ENCODE measurements at regions not wholly inside any gene's neighbourhood (a gene's known extent, or its start where the extent isn't known, plus 50 kb on each side); places are given as distances from the start of the nearest gene placed in this dataset.

DNA sequence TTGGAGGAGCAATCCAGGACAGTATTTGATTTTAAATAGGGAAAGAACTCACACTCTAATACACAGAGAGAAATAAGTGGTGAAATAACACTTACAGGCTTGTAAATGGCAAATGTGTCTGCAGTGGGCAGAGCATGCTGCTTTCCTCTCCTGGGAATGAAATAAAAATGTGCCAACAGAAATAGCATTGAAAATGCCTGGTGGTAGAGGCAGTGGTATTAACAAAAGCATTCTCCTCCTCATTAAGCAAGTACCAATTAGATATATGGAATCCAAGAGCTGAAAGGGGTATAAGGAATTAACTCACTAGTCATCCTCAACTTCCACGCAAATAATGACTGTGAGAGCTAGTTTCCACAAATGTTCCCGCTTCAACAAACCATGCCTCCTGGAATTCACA, 364.1 kb upstream of the KCNMB2 start:
- TF ChIP-seq, protein P1, sequence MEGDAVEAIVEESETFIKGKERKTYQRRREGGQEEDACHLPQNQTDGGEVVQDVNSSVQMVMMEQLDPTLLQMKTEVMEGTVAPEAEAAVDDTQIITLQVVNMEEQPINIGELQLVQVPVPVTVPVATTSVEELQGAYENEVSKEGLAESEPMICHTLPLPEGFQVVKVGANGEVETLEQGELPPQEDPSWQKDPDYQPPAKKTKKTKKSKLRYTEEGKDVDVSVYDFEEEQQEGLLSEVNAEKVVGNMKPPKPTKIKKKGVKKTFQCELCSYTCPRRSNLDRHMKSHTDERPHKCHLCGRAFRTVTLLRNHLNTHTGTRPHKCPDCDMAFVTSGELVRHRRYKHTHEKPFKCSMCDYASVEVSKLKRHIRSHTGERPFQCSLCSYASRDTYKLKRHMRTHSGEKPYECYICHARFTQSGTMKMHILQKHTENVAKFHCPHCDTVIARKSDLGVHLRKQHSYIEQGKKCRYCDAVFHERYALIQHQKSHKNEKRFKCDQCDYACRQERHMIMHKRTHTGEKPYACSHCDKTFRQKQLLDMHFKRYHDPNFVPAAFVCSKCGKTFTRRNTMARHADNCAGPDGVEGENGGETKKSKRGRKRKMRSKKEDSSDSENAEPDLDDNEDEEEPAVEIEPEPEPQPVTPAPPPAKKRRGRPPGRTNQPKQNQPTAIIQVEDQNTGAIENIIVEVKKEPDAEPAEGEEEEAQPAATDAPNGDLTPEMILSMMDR (IDR thresholded peaks at IDR 0.05; ENCODE audit: low read depth, low read length) = no peak
- TF ChIP-seq MYC (IDR thresholded peaks at IDR 0.05; ENCODE audit: low read depth, low read length) = no peak
- no peak for TF ChIP-seq POLR2A (IDR thresholded peaks at IDR 0.05; ENCODE audit: extremely low read depth, insufficient read length)
- TF ChIP-seq, protein P2, sequence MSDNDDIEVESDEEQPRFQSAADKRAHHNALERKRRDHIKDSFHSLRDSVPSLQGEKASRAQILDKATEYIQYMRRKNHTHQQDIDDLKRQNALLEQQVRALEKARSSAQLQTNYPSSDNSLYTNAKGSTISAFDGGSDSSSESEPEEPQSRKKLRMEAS (IDR thresholded peaks at IDR 0.05; ENCODE audit: low read depth, low read length) = no peak
